B cell (primary cell): ENCODE measurements at regions not wholly inside any gene's neighbourhood (a gene's known extent, or its start where the extent isn't known, plus 50 kb on each side); places are given as distances from the start of the nearest gene placed in this dataset.
"Not testable (repeated sequence)": the region's sequence is repeated elsewhere in the genome, so short reads cannot be mapped to it uniquely, and the experiment has no call there.

Experiments used
- EZH2 ChIP-seq: IDR thresholded peaks from 2 replicates; pipeline ENCODE4 v1.6.1; 2012; ENCODE audit warnings: borderline replicate concordance, low read depth, mild to moderate bottlenecking, moderate library complexity, low read length; ENCODE audit not compliant: insufficient read depth, poor library complexity, severe bottlenecking
- TF ChIP-seq, protein P1 (sequence below): fragments of 200-600 bp; IDR thresholded peaks from one replicate; pipeline ENCODE4 v1.8.0; 2022; ENCODE audit warnings: antibody characterized with exemption, mild to moderate bottlenecking

DNA sequence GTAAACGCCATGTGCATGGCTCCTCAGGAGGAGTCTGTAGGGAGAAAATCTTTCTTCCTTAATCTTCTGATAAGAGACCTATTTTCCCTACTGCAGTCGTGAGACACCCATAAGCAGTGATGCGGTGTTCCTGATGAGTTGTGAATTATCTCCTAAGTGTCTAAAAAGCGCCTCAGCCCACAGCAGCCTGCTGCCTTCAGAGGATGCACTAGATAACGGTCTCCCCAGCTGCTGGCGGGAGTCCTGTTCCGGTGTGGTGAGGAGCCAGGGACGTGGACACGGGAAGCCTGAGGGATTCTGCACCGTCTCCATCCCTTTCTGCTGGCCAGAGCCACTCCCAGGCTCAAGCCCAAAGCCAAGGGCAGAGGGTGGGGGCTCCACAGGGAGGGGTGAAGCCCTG, 240.9 kb upstream of the SFSWAP start:
- TF ChIP-seq, protein P1, sequence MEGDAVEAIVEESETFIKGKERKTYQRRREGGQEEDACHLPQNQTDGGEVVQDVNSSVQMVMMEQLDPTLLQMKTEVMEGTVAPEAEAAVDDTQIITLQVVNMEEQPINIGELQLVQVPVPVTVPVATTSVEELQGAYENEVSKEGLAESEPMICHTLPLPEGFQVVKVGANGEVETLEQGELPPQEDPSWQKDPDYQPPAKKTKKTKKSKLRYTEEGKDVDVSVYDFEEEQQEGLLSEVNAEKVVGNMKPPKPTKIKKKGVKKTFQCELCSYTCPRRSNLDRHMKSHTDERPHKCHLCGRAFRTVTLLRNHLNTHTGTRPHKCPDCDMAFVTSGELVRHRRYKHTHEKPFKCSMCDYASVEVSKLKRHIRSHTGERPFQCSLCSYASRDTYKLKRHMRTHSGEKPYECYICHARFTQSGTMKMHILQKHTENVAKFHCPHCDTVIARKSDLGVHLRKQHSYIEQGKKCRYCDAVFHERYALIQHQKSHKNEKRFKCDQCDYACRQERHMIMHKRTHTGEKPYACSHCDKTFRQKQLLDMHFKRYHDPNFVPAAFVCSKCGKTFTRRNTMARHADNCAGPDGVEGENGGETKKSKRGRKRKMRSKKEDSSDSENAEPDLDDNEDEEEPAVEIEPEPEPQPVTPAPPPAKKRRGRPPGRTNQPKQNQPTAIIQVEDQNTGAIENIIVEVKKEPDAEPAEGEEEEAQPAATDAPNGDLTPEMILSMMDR: not testable (repeated sequence)
- TF ChIP-seq EZH2: not testable (repeated sequence)
